BE2C (cell line): ENCODE measurements at regions not wholly inside any gene's neighbourhood (a gene's known extent, or its start where the extent isn't known, plus 50 kb on each side); places are given as distances from the start of the nearest gene placed in this dataset.
"Not testable (repeated sequence)": the region's sequence is repeated elsewhere in the genome, so short reads cannot be mapped to it uniquely, and the experiment has no call there.

Source experiments
- DNase-seq: peaks from one replicate; pipeline ENCODE4 v3.0.0-alpha.2; 2020
- H3K27me3 ChIP-seq: fragments of 250-450 bp; sonication (Bioruptor Pico); 2 replicates; pipeline ENCODE4 v1.5.1; 2020; ENCODE audit warnings: mild to moderate bottlenecking
- H3K36me3 ChIP-seq: fragments of 250-450 bp; sonication (Bioruptor Pico); 2 replicates; pipeline ENCODE4 v1.5.1; 2020; ENCODE audit warnings: mild to moderate bottlenecking
- H3K4me1 ChIP-seq: fragments of 250-450 bp; sonication (Bioruptor Pico); 2 replicates; pipeline ENCODE4 v1.5.1; 2020
- H3K4me3 ChIP-seq: 2 replicates; pipeline ENCODE4 v1.5.1; 2011; ENCODE audit warnings: low read depth, low read length
- H3K9me3 ChIP-seq: fragments of 250-450 bp; sonication (Bioruptor Pico); 2 replicates; pipeline ENCODE4 v1.5.1; 2020
- CTCF ChIP-seq: IDR thresholded peaks from 2 replicates; pipeline ENCODE4 v1.5.1; 2012; ENCODE audit warnings: mild to moderate bottlenecking, low read depth, low read length

- Histone ChIP-seq H3K27me3 (no peaks in the 10 kb centered on the region), H3K4me3 (no peak overlapping the region), H3K4me1 (no peaks in the 10 kb centered on the region), H3K9me3 (no peaks in the 10 kb centered on the region), H3K36me3 (no peaks in the 10 kb centered on the region)
- no peak for TF ChIP-seq CTCF
- no peak for DNase-seq
Measured at GRCh38 chr7:122248472-122248871, 56.1 kb downstream of the FEZF1 start.

GRCh38 chr7:122238729-122239128 is 65.8 kb downstream of the FEZF1 start:
- H3K36me3 ChIP-seq, DNase-seq, H3K27me3 ChIP-seq, H3K9me3 ChIP-seq, H3K4me1 ChIP-seq, H3K4me3 ChIP-seq: not testable (repeated sequence)

GRCh38 chr7:122238297-122238696 is 66.3 kb downstream of the FEZF1 start:
- not testable (repeated sequence) for H3K27me3 ChIP-seq, DNase-seq, H3K4me1 ChIP-seq, H3K36me3 ChIP-seq, H3K4me3 ChIP-seq, H3K9me3 ChIP-seq

- Histone ChIP-seq H3K9me3 (no peaks in the 10 kb centered on the region), H3K4me1 (no peaks in the 10 kb centered on the region), H3K27me3 (no peaks in the 10 kb centered on the region), H3K36me3 (no peaks in the 10 kb centered on the region), H3K4me3 (no peak overlapping the region)
- no peak for TF ChIP-seq CTCF
- DNase-seq, result no peak
Measured at GRCh38 chr7:122225874-122226273, 78.7 kb downstream of the FEZF1 start.

- peak; percentile 52 for TF ChIP-seq CTCF
- no peaks in the 10 kb centered on the region for H3K4me1 ChIP-seq
- H3K27me3 ChIP-seq, result no peaks in the 10 kb centered on the region
- H3K9me3 ChIP-seq, result no peaks in the 10 kb centered on the region
- H3K36me3 ChIP-seq, result no peaks in the 10 kb centered on the region
- DNase-seq, result no peak
- H3K4me3 ChIP-seq, result no peak overlapping the region
Measured at GRCh38 chr7:122219253-122219865, 75.3 kb upstream of the AASS start.

GRCh38 chr7:122217125-122217524 is 73.1 kb upstream of the AASS start:
- no peaks in the 10 kb centered on the region for H3K36me3 ChIP-seq

GRCh38 chr7:122212754-122213153 is 68.7 kb upstream of the AASS start:
- H3K9me3 ChIP-seq, result no peaks in the 10 kb centered on the region
- TF ChIP-seq CTCF, result no peak
- H3K36me3 ChIP-seq, result no peaks in the 10 kb centered on the region
- H3K4me1 ChIP-seq, result no peaks in the 10 kb centered on the region
- DNase-seq, result no peak
- no peak overlapping the region for H3K4me3 ChIP-seq
- H3K27me3 ChIP-seq, result no peaks in the 10 kb centered on the region

More at GRCh38 chr7:122217125-122217524, 73.1 kb upstream of the AASS start:
- H3K27me3 ChIP-seq, result no peaks in the 10 kb centered on the region
- DNase-seq, result no peak
- no peaks in the 10 kb centered on the region for H3K4me1 ChIP-seq
- no peak for TF ChIP-seq CTCF
- H3K9me3 ChIP-seq, result no peaks in the 10 kb centered on the region
- no peak overlapping the region for H3K4me3 ChIP-seq
